SK-N-SH (cell line): ENCODE measurements at regions not wholly inside any gene's neighbourhood (a gene's known extent, or its start where the extent isn't known, plus 50 kb on each side); places are given as distances from the start of the nearest gene placed in this dataset.

ENCODE experiments used
- CTCF ChIA-PET: fragments of 300-600, 350-600 bp; formaldehyde crosslinking; extraction: SDS; loops from one replicate; lab custom pipeline; 2021; lab: Yijun Ruan, JAX
- POLR2A ChIA-PET: fragments of 350-600 bp; sonication (Branson Sonifier 250); formaldehyde crosslinking; extraction: SDS; loops from one replicate; lab custom pipeline; 2020; ENCODE audit warnings: antibody characterized with exemption, inconsistent platforms; lab: Yijun Ruan, JAX
- DNase-seq: peaks from one replicate; pipeline ENCODE4 v3.0.0; 2012
- H2AFZ ChIP-seq: fragments of 200-600 bp; sonication (generic); 2 replicates; pipeline ENCODE4 v1.8.1; 2016; ENCODE audit warnings: antibody characterized with exemption, mild to moderate bottlenecking, low read depth
- H3F3A ChIP-seq: fragments of 200-600 bp; sonication (generic); replicated peaks from 2 replicates; pipeline ENCODE3; 2016; ENCODE audit warnings: antibody characterized with exemption, mild to moderate bottlenecking; ENCODE audit not compliant: insufficient read depth
- H3K27ac ChIP-seq, 2 experiments: fragments of 200-500 bp in 1 of 2; fragments of 200-600 bp in 1 of 2; sonication (Bioruptor generic) in 1 of 2; sonication (generic), shearing (Covaris generic) in 1 of 2; 2 replicates each; pipeline versions ENCODE4 v1.5.1 to v1.6.1; 2014 to 2016; ENCODE audit warnings: low read depth in 2 of 2, inconsistent platforms in 1 of 2, low read length in 1 of 2, mild to moderate bottlenecking in 1 of 2, mixed read lengths in 1 of 2
- H3K27me3 ChIP-seq: fragments of 200-600 bp; sonication (generic), shearing (Covaris generic); 2 replicates; pipeline ENCODE4 v1.6.1; 2016; ENCODE audit warnings: mixed run types; ENCODE audit not compliant: insufficient read depth
- H3K36me3 ChIP-seq, 2 experiments: fragments of 200-500 bp in 1 of 2; fragments of 200-600 bp in 1 of 2; sonication (Bioruptor generic) in 1 of 2; sonication (generic) in 1 of 2; replicated peaks in 1 of 2; 2 replicates each; pipeline versions ENCODE3 to v1.5.1; 2014 to 2016; ENCODE audit warnings: low read length in 1 of 2, mild to moderate bottlenecking in 1 of 2; ENCODE audit not compliant: insufficient read depth in 2 of 2, control insufficient read depth in 1 of 2
- H3K4me1 ChIP-seq, 2 experiments: fragments of 200-500 bp in 1 of 2; fragments of 200-600 bp in 1 of 2; sonication (Bioruptor generic) in 1 of 2; sonication (generic), shearing (Covaris generic) in 1 of 2; 2 replicates each; pipeline versions ENCODE4 v1.5.1 to v1.6.1; 2014 to 2016; ENCODE audit warnings: low read depth in 1 of 2, low read length in 1 of 2, mixed run types in 1 of 2; ENCODE audit not compliant: insufficient read depth in 2 of 2, control insufficient read depth in 1 of 2
- H3K4me2 ChIP-seq: fragments of 200-600 bp; sonication (generic), shearing (Covaris generic); 2 replicates; pipeline ENCODE4 v1.6.1; 2017; ENCODE audit warnings: mixed run types
- H3K4me3 ChIP-seq, 2 experiments: fragments of 200-500 bp in 1 of 2; fragments of 200-600 bp in 1 of 2; sonication (Bioruptor generic) in 1 of 2; sonication (generic), shearing (Covaris generic) in 1 of 2; 2 replicates each; pipeline versions ENCODE4 v1.5.1 to v1.8.1; 2014 to 2016; ENCODE audit warnings: low read depth in 2 of 2, inconsistent platforms in 1 of 2, low read length in 1 of 2, mild to moderate bottlenecking in 1 of 2, mixed read lengths in 1 of 2, moderate library complexity in 1 of 2
- H3K79me2 ChIP-seq: fragments of 200-600 bp; sonication (generic); 2 replicates; pipeline ENCODE4 v1.8.1; 2017; ENCODE audit warnings: mild to moderate bottlenecking; ENCODE audit not compliant: insufficient read depth
- H3K9ac ChIP-seq: fragments of 200-600 bp; sonication (generic); 2 replicates; pipeline ENCODE4 v1.6.1; 2017; ENCODE audit warnings: mixed run types
- H3K9me2 ChIP-seq: fragments of 200-600 bp; sonication (generic); 2 replicates; pipeline ENCODE4 v1.6.1; 2017; ENCODE audit warnings: mixed run types
- H3K9me3 ChIP-seq: fragments of 200-600 bp; sonication (generic); 2 replicates; pipeline ENCODE4 v1.6.1; 2017; ENCODE audit warnings: mixed run types, mild to moderate bottlenecking, moderate library complexity
- H4K20me1 ChIP-seq: fragments of 200-600 bp; sonication (generic); 2 replicates; pipeline ENCODE4 v1.6.1; 2017; ENCODE audit warnings: mild to moderate bottlenecking, mixed run types; ENCODE audit not compliant: insufficient read depth
- FOXJ3 ChIP-seq: sonication (generic); formaldehyde crosslinking; IDR thresholded peaks from 2 replicates; pipeline ENCODE4 v1.5.1; 2020; ENCODE audit warnings: mild to moderate bottlenecking, missing genetic modification reagents
- FOXM1 ChIP-seq: IDR thresholded peaks from 2 replicates; pipeline ENCODE4 v1.4.0; 2012; ENCODE audit warnings: low read depth, mild to moderate bottlenecking
- GABPA ChIP-seq: IDR thresholded peaks from 2 replicates; pipeline ENCODE4 v1.4.0; 2012; ENCODE audit warnings: low read depth, mild to moderate bottlenecking
- GATA2 ChIP-seq: sonication (generic); formaldehyde crosslinking; IDR thresholded peaks from 2 replicates; pipeline ENCODE4 v1.5.0; 2020; ENCODE audit warnings: mild to moderate bottlenecking, missing genetic modification reagents
- IRF3 ChIP-seq: fragments of 150-350 bp; IDR thresholded peaks from 2 replicates; pipeline ENCODE4 v1.6.1; 2016; ENCODE audit warnings: mild to moderate bottlenecking, low read depth, low read length
- MEF2A ChIP-seq: IDR thresholded peaks from 2 replicates; pipeline ENCODE4 v1.4.0; 2012; ENCODE audit warnings: low read depth, borderline replicate concordance
- NFIC ChIP-seq: IDR thresholded peaks from 2 replicates; pipeline ENCODE4 v1.4.0; 2012; ENCODE audit warnings: borderline replicate concordance
- NRF1 ChIP-seq: IDR thresholded peaks from 2 replicates; pipeline ENCODE4 v1.6.1; 2012; ENCODE audit warnings: low read depth, mild to moderate bottlenecking, low read length
- PBX3 ChIP-seq: IDR thresholded peaks from 2 replicates; pipeline ENCODE4; 2012
- POLR2AphosphoS5 ChIP-seq: IDR thresholded peaks from 2 replicates; pipeline ENCODE4 v1.6.1; 2012; ENCODE audit warnings: low read depth, low read length
- RAD21 ChIP-seq: IDR thresholded peaks from 2 replicates; pipeline ENCODE4 v1.6.1; 2012; ENCODE audit warnings: mild to moderate bottlenecking, low read length
- RFX5 ChIP-seq: IDR thresholded peaks from 2 replicates; pipeline ENCODE4 v1.6.1; 2012; ENCODE audit warnings: mild to moderate bottlenecking, improper control_type of control experiment, low read length
- RXRA ChIP-seq: IDR thresholded peaks from 2 replicates; pipeline ENCODE4 v1.4.0; 2012; ENCODE audit warnings: low read depth, mild to moderate bottlenecking, borderline replicate concordance
- SIN3A ChIP-seq: IDR thresholded peaks from 2 replicates; pipeline ENCODE4 v1.6.1; 2012; ENCODE audit warnings: low read depth, mild to moderate bottlenecking, low read length, moderate library complexity, borderline replicate concordance
- SMC3 ChIP-seq: IDR thresholded peaks from 2 replicates; pipeline ENCODE4 v1.6.1; 2012; ENCODE audit warnings: low read depth, low read length, improper control_type of control experiment
- TEAD4 ChIP-seq: IDR thresholded peaks from 2 replicates; pipeline ENCODE4 v1.4.0; 2012; ENCODE audit warnings: mild to moderate bottlenecking, borderline replicate concordance; ENCODE audit not compliant: insufficient read depth
- USF1 ChIP-seq: IDR thresholded peaks from 2 replicates; pipeline ENCODE4 v1.4.0; 2012; ENCODE audit warnings: low read depth, borderline replicate concordance
- WGBS: methylation state at CpG from one replicate; pipeline ENCODE4 v1.1.6; 2017; ENCODE audit warnings: low lambda C conversion rate; 5-methylcytosine and 5-hydroxymethylcytosine counted together

- TF ChIP-seq SIN3A (no peak), NRF1 (no peak)
Observed at GRCh38 chr12:19014240-19014639, 115.3 kb upstream of the PLEKHA5 start (continued).

GRCh38 chr12:19015285-19015684 is 114.2 kb upstream of the PLEKHA5 start:
- TF ChIP-seq SIN3A (no peak), IRF3 (no peak), RAD21 (no peak), GATA2 (CRISPR knock-in tag) (no peak), MEF2A (no peak), NRF1 (no peak), FOXJ3 (CRISPR knock-in tag) (no peak), POLR2AphosphoS5 (no peak), PBX3 (no peak), GABPA (no peak), SMC3 (no peak), NFIC (no peak), USF1 (no peak), FOXM1 (no peak), RXRA (no peak), TEAD4 (no peak), RFX5 (no peak)
- H3K9ac ChIP-seq = no peak overlapping the region
- ChIA-PET CTCF (no interaction called here), POLR2A (no interaction called here)
- peaks cover 0 to 11% of the 10 kb centered on the region in 2 experiments; a peak in 1 of 4 replicates for H3K4me1 ChIP-seq
- WGBS = 75% methylated on average over 5 of the region's 5 CpGs
- no peak overlapping the region for H3K27ac ChIP-seq
- DNase-seq = no peak
- no peaks in the 10 kb centered on the region for H3K9me2 ChIP-seq
- H2AFZ ChIP-seq = no peak overlapping the region
- no peaks in the 10 kb centered on the region for H3K27me3 ChIP-seq
- H3K36me3 ChIP-seq = no peaks in the 10 kb centered on the region
- no peaks in the 10 kb centered on the region for H3K79me2 ChIP-seq
- H3K9me3 ChIP-seq = no peaks in the 10 kb centered on the region
- no peak overlapping the region for H3K4me2 ChIP-seq
- H4K20me1 ChIP-seq = no peaks in the 10 kb centered on the region
- peaks cover 17% of the 10 kb centered on the region for H3F3A ChIP-seq
- no peak overlapping the region for H3K4me3 ChIP-seq
